GM10266 (cell line): ENCODE measurements at regions not wholly inside any gene's neighbourhood (a gene's known extent, or its start where the extent isn't known, plus 50 kb on each side); places are given as distances from the start of the nearest gene placed in this dataset.

Source experiments
- DNase-seq: peaks from one replicate; pipeline ENCODE4 v3.0.0; 2012; ENCODE audit errors: extremely low spot score
- TF ChIP-seq, protein P1 (sequence below): IDR thresholded peaks from 2 replicates; pipeline ENCODE4 v1.5.1; 2012; ENCODE audit warnings: mild to moderate bottlenecking, low read depth; ENCODE audit not compliant: control insufficient read depth, insufficient read depth; ENCODE audit errors: missing control alignments

GRCh38 chr15:69916169-69916785 is 181.4 kb downstream of the TLE3 start:
- TF ChIP-seq, protein P1, sequence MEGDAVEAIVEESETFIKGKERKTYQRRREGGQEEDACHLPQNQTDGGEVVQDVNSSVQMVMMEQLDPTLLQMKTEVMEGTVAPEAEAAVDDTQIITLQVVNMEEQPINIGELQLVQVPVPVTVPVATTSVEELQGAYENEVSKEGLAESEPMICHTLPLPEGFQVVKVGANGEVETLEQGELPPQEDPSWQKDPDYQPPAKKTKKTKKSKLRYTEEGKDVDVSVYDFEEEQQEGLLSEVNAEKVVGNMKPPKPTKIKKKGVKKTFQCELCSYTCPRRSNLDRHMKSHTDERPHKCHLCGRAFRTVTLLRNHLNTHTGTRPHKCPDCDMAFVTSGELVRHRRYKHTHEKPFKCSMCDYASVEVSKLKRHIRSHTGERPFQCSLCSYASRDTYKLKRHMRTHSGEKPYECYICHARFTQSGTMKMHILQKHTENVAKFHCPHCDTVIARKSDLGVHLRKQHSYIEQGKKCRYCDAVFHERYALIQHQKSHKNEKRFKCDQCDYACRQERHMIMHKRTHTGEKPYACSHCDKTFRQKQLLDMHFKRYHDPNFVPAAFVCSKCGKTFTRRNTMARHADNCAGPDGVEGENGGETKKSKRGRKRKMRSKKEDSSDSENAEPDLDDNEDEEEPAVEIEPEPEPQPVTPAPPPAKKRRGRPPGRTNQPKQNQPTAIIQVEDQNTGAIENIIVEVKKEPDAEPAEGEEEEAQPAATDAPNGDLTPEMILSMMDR, result no peak
- DNase-seq, result no peak

DNA sequence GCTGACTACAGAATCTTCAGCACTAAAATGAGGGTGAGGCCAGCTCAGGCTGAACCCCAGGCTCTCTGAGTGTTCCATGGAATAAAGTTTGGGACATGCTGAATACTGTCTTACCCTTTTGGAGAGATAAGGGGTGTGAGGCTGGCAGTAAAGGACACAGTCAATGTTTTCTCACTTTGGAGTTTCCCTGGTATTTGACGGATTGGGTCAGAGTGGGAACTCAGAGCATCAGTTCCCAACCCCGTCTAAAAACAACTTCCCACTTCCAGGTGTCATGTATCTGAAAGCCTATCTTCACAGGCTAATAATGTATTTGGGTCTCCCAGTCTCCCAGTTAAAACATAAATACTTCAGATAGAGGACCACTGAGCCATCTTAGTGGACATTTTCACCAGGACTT is 180.7 kb downstream of the TLE3 start:
- TF ChIP-seq, protein P1, result no peak
- DNase-seq, result no peak

GRCh38 chr15:69919816-69920215 is 177.9 kb downstream of the TLE3 start:
- TF ChIP-seq, protein P1, result no peak
- no peak for DNase-seq

DNA sequence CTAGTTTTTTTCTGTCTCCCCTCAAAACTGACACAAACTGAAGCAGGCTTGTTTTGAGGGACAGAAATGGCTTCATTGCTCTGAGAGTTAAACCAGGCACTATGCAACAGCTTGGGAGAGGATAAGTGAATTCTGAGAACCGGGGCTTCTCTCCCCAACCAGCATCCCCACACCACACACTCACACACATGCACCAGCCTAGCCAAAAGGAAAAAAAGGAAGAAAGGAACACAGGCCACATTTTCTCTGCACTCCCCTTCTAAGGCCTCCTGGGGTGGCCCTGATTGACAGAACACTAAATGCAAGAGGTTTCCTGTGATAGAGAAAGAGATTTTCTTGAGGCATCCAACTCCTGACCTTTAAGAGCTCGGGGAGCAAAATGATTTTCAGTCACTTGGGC is 177.5 kb downstream of the TLE3 start:
- no peak for DNase-seq
- TF ChIP-seq, protein P1, result no peak

DNA sequence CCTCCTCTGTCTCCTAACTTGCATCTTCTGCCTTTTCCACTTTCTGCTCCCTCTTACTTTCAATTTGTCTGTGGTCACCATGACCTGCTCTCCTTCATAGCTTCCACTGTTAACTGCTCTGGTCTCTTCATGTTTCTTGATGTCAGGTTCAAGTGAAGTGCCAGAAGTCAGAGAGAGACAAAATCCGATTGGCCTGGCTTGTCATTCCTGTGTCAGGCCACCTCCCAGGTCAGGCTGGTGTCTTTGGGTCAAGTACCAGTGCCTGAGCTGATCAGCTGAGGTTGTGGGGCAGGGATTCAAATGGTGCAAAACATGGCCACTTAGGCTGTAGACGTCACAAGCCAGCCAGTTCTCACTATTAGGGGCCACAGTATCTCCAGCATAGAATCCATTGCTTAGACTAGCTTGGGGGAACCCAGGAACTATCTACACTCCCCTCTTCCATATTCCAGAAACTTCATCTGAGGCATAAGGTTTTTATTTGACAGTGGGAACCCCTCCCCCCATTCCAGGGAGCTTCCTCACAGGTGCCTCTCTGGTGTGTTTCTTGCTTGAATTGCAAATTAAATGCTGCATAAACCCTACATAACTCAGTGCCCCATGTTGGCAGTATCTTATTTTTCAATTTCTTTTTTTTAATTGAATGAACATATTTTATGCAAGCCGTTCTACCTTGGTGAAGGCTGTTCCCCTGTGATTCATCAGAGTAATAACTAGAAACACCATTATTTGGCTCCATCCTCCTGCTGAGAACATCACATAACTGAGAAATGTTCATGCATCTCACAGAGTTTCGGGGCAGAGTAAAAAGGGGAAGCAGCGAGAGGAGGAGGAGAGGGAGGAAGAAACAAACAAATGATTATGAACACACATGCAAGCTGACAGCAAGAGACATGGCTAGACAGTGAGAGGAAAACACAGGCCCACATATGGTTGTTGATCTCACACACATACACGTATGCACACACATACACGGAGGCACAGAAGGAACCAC is 175.8 kb downstream of the TLE3 start:
- TF ChIP-seq, protein P1, result no peak
- DNase-seq, result no peak

GRCh38 chr15:69924531-69924930 is 173.2 kb downstream of the TLE3 start:
- DNase-seq, result no peak
- TF ChIP-seq, protein P1, result no peak

GRCh38 chr15:69926006-69926405 is 171.7 kb downstream of the TLE3 start:
- TF ChIP-seq, protein P1, result no peak
- no peak for DNase-seq
